ENCODE measurements at regions not wholly inside any gene's neighbourhood (a gene's known extent, or its start where the extent isn't known, plus 50 kb on each side); places are given as distances from the start of the nearest gene placed in this dataset.

DNA sequence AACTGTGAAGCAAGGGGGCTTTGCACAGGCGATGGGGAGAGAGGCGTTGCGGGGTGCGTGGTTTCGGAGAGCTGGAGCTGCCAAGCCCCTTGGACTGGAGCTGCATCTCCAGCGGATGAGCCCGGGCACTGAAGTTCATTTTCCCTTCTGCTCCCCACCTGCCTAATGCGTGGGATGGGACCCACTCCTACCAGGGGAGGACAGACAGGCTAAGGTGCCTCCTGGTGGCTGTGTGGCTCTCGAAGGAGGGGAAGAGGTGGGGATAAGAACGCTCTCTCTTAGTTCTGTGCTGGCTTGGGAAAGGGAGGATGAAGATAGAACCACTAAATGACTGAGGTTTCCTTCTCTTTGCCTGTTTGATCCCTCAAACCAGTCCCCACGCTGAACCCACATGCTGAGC is 177.6 kb upstream of the PITRM1 start:
- TF ChIP-seq, protein P1, sequence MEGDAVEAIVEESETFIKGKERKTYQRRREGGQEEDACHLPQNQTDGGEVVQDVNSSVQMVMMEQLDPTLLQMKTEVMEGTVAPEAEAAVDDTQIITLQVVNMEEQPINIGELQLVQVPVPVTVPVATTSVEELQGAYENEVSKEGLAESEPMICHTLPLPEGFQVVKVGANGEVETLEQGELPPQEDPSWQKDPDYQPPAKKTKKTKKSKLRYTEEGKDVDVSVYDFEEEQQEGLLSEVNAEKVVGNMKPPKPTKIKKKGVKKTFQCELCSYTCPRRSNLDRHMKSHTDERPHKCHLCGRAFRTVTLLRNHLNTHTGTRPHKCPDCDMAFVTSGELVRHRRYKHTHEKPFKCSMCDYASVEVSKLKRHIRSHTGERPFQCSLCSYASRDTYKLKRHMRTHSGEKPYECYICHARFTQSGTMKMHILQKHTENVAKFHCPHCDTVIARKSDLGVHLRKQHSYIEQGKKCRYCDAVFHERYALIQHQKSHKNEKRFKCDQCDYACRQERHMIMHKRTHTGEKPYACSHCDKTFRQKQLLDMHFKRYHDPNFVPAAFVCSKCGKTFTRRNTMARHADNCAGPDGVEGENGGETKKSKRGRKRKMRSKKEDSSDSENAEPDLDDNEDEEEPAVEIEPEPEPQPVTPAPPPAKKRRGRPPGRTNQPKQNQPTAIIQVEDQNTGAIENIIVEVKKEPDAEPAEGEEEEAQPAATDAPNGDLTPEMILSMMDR (IDR thresholded peaks at IDR 0.05): no peak
- TF ChIP-seq POLR2A (IDR thresholded peaks at IDR 0.05): no peak

Data from right lobe of liver (tissue), 4 donors.